HG02642 (cell line): ENCODE measurements at regions not wholly inside any gene's neighbourhood (a gene's known extent, or its start where the extent isn't known, plus 50 kb on each side); places are given as distances from the start of the nearest gene placed in this dataset.

Experiments
- ATAC-seq: cut with Tn5 transposase; IDR thresholded peaks from one replicate; pipeline ENCODE4 v1.9.1; 2021; ENCODE audit warnings: mild to moderate bottlenecking; ENCODE audit not compliant: unreplicated experiment, poor library complexity

- ATAC-seq = no peak
Observed at GRCh38 chr10:1894912-1895311, 157.6 kb upstream of the ADARB2 start.

GRCh38 chr10:1893941-1894340 lies 156.6 kb upstream of the ADARB2 start:
- no peak for ATAC-seq

- ATAC-seq = no peak
Observed at GRCh38 chr10:1886039-1886438, 148.7 kb upstream of the ADARB2 start.

- ATAC-seq = no peak
Observed at GRCh38 chr10:1882728-1883127, 145.4 kb upstream of the ADARB2 start.

GRCh38 chr10:1882180-1882579 lies 144.9 kb upstream of the ADARB2 start:
- no peak for ATAC-seq

- no peak for ATAC-seq
Observed at GRCh38 chr10:1881636-1882035, 144.3 kb upstream of the ADARB2 start.

- no peak for ATAC-seq
Observed at GRCh38 chr10:1874533-1874932, 137.2 kb upstream of the ADARB2 start.

GRCh38 chr10:1873661-1874315 lies 136.5 kb upstream of the ADARB2 start:
- no peak for ATAC-seq

GRCh38 chr10:1872151-1872726 lies 134.9 kb upstream of the ADARB2 start:
- no peak for ATAC-seq

GRCh38 chr10:1870491-1870890 lies 133.2 kb upstream of the ADARB2 start:
- no peak for ATAC-seq

- ATAC-seq = no peak
Observed at GRCh38 chr10:1869861-1870260, 132.5 kb upstream of the ADARB2 start.

GRCh38 chr10:1860351-1860750 lies 123.0 kb upstream of the ADARB2 start:
- no peak for ATAC-seq

- ATAC-seq = no peak
Observed at GRCh38 chr10:1858547-1858946, 121.2 kb upstream of the ADARB2 start.

GRCh38 chr10:1858048-1858447 lies 120.7 kb upstream of the ADARB2 start:
- no peak for ATAC-seq

GRCh38 chr10:1855911-1856310 lies 118.6 kb upstream of the ADARB2 start:
- no peak for ATAC-seq

GRCh38 chr10:1854271-1854670 lies 116.9 kb upstream of the ADARB2 start:
- no peak for ATAC-seq

GRCh38 chr10:1853801-1854200 lies 116.5 kb upstream of the ADARB2 start:
- ATAC-seq = no peak

- ATAC-seq = no peak
Observed at GRCh38 chr10:1852841-1853240, 115.5 kb upstream of the ADARB2 start.

- ATAC-seq = no peak
Observed at GRCh38 chr10:1851762-1852161, 114.4 kb upstream of the ADARB2 start.

GRCh38 chr10:1850971-1851527 lies 113.7 kb upstream of the ADARB2 start:
- ATAC-seq = no peak

- ATAC-seq = no peak
Observed at GRCh38 chr10:1847361-1847760, 110.0 kb upstream of the ADARB2 start.

- no peak for ATAC-seq
Observed at GRCh38 chr10:1846032-1846431, 108.7 kb upstream of the ADARB2 start.
